ENCODE measurements at regions not wholly inside any gene's neighbourhood (a gene's known extent, or its start where the extent isn't known, plus 50 kb on each side); places are given as distances from the start of the nearest gene placed in this dataset.
"Not testable (repeated sequence)": the region's sequence is repeated elsewhere in the genome, so short reads cannot be mapped to it uniquely, and the experiment has no call there.

- DNase-seq, result peak; percentile 6
Measured at GRCh38 chr5:165360784-165361542, 1855.5 kb downstream of the MAT2B start.

- DNase-seq, result no peak
Measured at GRCh38 chr5:165370233-165370632, 1864.8 kb downstream of the MAT2B start.

- no peak for DNase-seq
Measured at GRCh38 chr5:165370794-165371193, 1865.4 kb downstream of the MAT2B start.

- no peak for DNase-seq
Measured at GRCh38 chr5:165375201-165375600, 1869.8 kb downstream of the MAT2B start.

- no peak for DNase-seq
Measured at GRCh38 chr5:165393839-165394238, 1888.4 kb downstream of the MAT2B start.

GRCh38 chr5:165397516-165397915, 1892.1 kb downstream of the MAT2B start:
- DNase-seq, result no peak

GRCh38 chr5:165400086-165400485, 1894.7 kb downstream of the MAT2B start:
- no peak for DNase-seq

GRCh38 chr5:165404917-165405316, 1899.5 kb downstream of the MAT2B start:
- DNase-seq, result no peak

GRCh38 chr5:165405340-165405739, 1899.9 kb downstream of the MAT2B start:
- DNase-seq, result no peak

- no peak for DNase-seq
Measured at GRCh38 chr5:165407352-165407751, 1901.9 kb downstream of the MAT2B start.

GRCh38 chr5:165410476-165410875, 1905.1 kb downstream of the MAT2B start:
- DNase-seq, result no peak

- not testable (repeated sequence) for DNase-seq
Measured at GRCh38 chr5:165411532-165411931, 1906.1 kb downstream of the MAT2B start.

GRCh38 chr5:165420493-165420892, 1915.1 kb downstream of the MAT2B start:
- DNase-seq, result no peak

GRCh38 chr5:165423697-165424299, 1918.4 kb downstream of the MAT2B start:
- DNase-seq, result no peak

GRCh38 chr5:165425594-165425993, 1920.2 kb downstream of the MAT2B start:
- DNase-seq, result no peak

GRCh38 chr5:165448753-165449152, 1943.3 kb downstream of the MAT2B start:
- no peak for DNase-seq

- DNase-seq, result peak; percentile 7
Measured at GRCh38 chr5:165457859-165458481, 1952.6 kb downstream of the MAT2B start.

GRCh38 chr5:165459232-165459631, 1953.8 kb downstream of the MAT2B start:
- no peak for DNase-seq

- DNase-seq, result no peak
Measured at GRCh38 chr5:165460911-165461310, 1955.5 kb downstream of the MAT2B start.

GRCh38 chr5:165477546-165477945, 1972.1 kb downstream of the MAT2B start:
- no peak for DNase-seq

GRCh38 chr5:165495829-165496380, 1990.5 kb downstream of the MAT2B start:
- DNase-seq, result no peak

GRCh38 chr5:165497707-165498106, 1992.3 kb downstream of the MAT2B start:
- no peak for DNase-seq

- no peak for DNase-seq
Measured at GRCh38 chr5:165502893-165503691, 1997.7 kb downstream of the MAT2B start.
